ENCODE measurements at regions not wholly inside any gene's neighbourhood (a gene's known extent, or its start where the extent isn't known, plus 50 kb on each side); places are given as distances from the start of the nearest gene placed in this dataset.

GRCh38 chr18:34086370-34086769 is 138.3 kb downstream of the NOL4 start:
- Histone ChIP-seq H4K20me1 (ENCODE audit: insufficient read depth, low read length) (no peaks in the 10 kb centered on the region), H3K27ac (ENCODE audit: low read depth, low read length) (no peak overlapping the region), H3K4me3 (ENCODE audit: insufficient read depth, low read depth, low read length) (no peak overlapping the region), H3K36me3 (ENCODE audit: insufficient read depth, low read length) (no peaks in the 10 kb centered on the region), H3K27me3 (ENCODE audit: insufficient read depth, low read length) (no peaks in the 10 kb centered on the region), H3K4me1 (ENCODE audit: insufficient read depth, low read length) (no peaks in the 10 kb centered on the region), H3K4me2 (ENCODE audit: low read length) (no peak overlapping the region), H2AFZ (ENCODE audit: low read depth, low read length) (no peak overlapping the region), H3K79me2 (ENCODE audit: insufficient read depth, low read length) (no peaks in the 10 kb centered on the region), H3K9ac (ENCODE audit: low read length) (no peak overlapping the region), H3K9me3 (ENCODE audit: insufficient read depth, low read depth, low read length) (no peaks in the 10 kb centered on the region)
- no peak for FAIRE-seq
- Mint-ChIP-seq H3K4me1 (ENCODE audit: low read depth, unreplicated experiment) (no peaks in the 10 kb centered on the region), H3K27ac (ENCODE audit: unreplicated experiment) (no peak overlapping the region), H3K36me3 (ENCODE audit: low read depth, unreplicated experiment) (no peaks in the 10 kb centered on the region), H3K27me3 (ENCODE audit: low read depth, unreplicated experiment) (no peaks in the 10 kb centered on the region), H3K9me3 (ENCODE audit: unreplicated experiment) (no peaks in the 10 kb centered on the region), H3K4me3 (ENCODE audit: unreplicated experiment) (no peak overlapping the region)
- no peak for DNase-seq (ENCODE audit: low read depth)
- TF ChIP-seq EZH2 (IDR thresholded peaks at IDR 0.05; ENCODE audit: insufficient read depth, low read length) (no peak), CTCF (IDR thresholded peaks at IDR 0.05; ENCODE audit: insufficient read depth, low read depth, low read length) (no peak)

- H2AFZ ChIP-seq (ENCODE audit: low read depth, low read length), result no peak overlapping the region
- H3K9me3 ChIP-seq (ENCODE audit: insufficient read depth, low read depth, low read length), result no peaks in the 10 kb centered on the region
- Mint-ChIP-seq H3K9me3 (ENCODE audit: unreplicated experiment) (no peaks in the 10 kb centered on the region), H3K27ac (ENCODE audit: unreplicated experiment) (no peak overlapping the region), H3K36me3 (ENCODE audit: low read depth, unreplicated experiment) (no peaks in the 10 kb centered on the region), H3K4me1 (ENCODE audit: low read depth, unreplicated experiment) (no peaks in the 10 kb centered on the region), H3K4me3 (ENCODE audit: unreplicated experiment) (no peak overlapping the region), H3K27me3 (ENCODE audit: low read depth, unreplicated experiment) (no peaks in the 10 kb centered on the region)
- no peak overlapping the region for H3K4me2 ChIP-seq (ENCODE audit: low read length)
- no peaks in the 10 kb centered on the region for H3K36me3 ChIP-seq (ENCODE audit: insufficient read depth, low read length)
- no peak overlapping the region for H3K9ac ChIP-seq (ENCODE audit: low read length)
- TF ChIP-seq EZH2 (IDR thresholded peaks at IDR 0.05; ENCODE audit: insufficient read depth, low read length) (no peak), CTCF (IDR thresholded peaks at IDR 0.05; ENCODE audit: insufficient read depth, low read depth, low read length) (no peak)
- H3K27me3 ChIP-seq (ENCODE audit: insufficient read depth, low read length), result no peaks in the 10 kb centered on the region
- DNase-seq (ENCODE audit: low read depth) (no peak), FAIRE-seq (no peak)
- H3K4me1 ChIP-seq (ENCODE audit: insufficient read depth, low read length), result no peaks in the 10 kb centered on the region
- no peaks in the 10 kb centered on the region for H3K79me2 ChIP-seq (ENCODE audit: insufficient read depth, low read length)
- H3K4me3 ChIP-seq (ENCODE audit: insufficient read depth, low read depth, low read length), result no peak overlapping the region
- no peaks in the 10 kb centered on the region for H4K20me1 ChIP-seq (ENCODE audit: insufficient read depth, low read length)
- H3K27ac ChIP-seq (ENCODE audit: low read depth, low read length), result no peak overlapping the region
These were observed 139.5 kb downstream of the NOL4 start for GRCh38 chr18:34085140-34085739.

- no peak overlapping the region for H2AFZ ChIP-seq (ENCODE audit: low read depth, low read length)
- no peak overlapping the region for H3K4me3 ChIP-seq (ENCODE audit: insufficient read depth, low read depth, low read length)
- TF ChIP-seq CTCF (IDR thresholded peaks at IDR 0.05; ENCODE audit: insufficient read depth, low read depth, low read length) (no peak), EZH2 (IDR thresholded peaks at IDR 0.05; ENCODE audit: insufficient read depth, low read length) (no peak)
- Mint-ChIP-seq H3K27me3 (ENCODE audit: low read depth, unreplicated experiment) (no peaks in the 10 kb centered on the region), H3K36me3 (ENCODE audit: low read depth, unreplicated experiment) (no peaks in the 10 kb centered on the region), H3K4me3 (ENCODE audit: unreplicated experiment) (no peak overlapping the region), H3K9me3 (ENCODE audit: unreplicated experiment) (no peaks in the 10 kb centered on the region), H3K27ac (ENCODE audit: unreplicated experiment) (no peak overlapping the region), H3K4me1 (ENCODE audit: low read depth, unreplicated experiment) (no peaks in the 10 kb centered on the region)
- no peaks in the 10 kb centered on the region for H3K9me3 ChIP-seq (ENCODE audit: insufficient read depth, low read depth, low read length)
- no peaks in the 10 kb centered on the region for H4K20me1 ChIP-seq (ENCODE audit: insufficient read depth, low read length)
- no peaks in the 10 kb centered on the region for H3K36me3 ChIP-seq (ENCODE audit: insufficient read depth, low read length)
- DNase-seq (ENCODE audit: low read depth) (no peak), FAIRE-seq (no peak)
- H3K79me2 ChIP-seq (ENCODE audit: insufficient read depth, low read length), result no peaks in the 10 kb centered on the region
- H3K4me1 ChIP-seq (ENCODE audit: insufficient read depth, low read length), result no peaks in the 10 kb centered on the region
- H3K27ac ChIP-seq (ENCODE audit: low read depth, low read length), result no peak overlapping the region
- no peak overlapping the region for H3K4me2 ChIP-seq (ENCODE audit: low read length)
- H3K27me3 ChIP-seq (ENCODE audit: insufficient read depth, low read length), result no peaks in the 10 kb centered on the region
- H3K9ac ChIP-seq (ENCODE audit: low read length), result no peak overlapping the region
These were observed 140.1 kb downstream of the NOL4 start for GRCh38 chr18:34084635-34085034.

Data from astrocyte (in vitro differentiated cells and primary cell).